ENCODE measurements at regions not wholly inside any gene's neighbourhood (a gene's known extent, or its start where the extent isn't known, plus 50 kb on each side); places are given as distances from the start of the nearest gene placed in this dataset.

- no peak for DNase-seq (ENCODE audit: low spot score)
- Mint-ChIP-seq H3K4me3 (no peak overlapping the region), H3K9me3 (no peaks in the 10 kb centered on the region), H3K4me1 (ENCODE audit: low read depth) (no peaks in the 10 kb centered on the region), H3K27ac (no peak overlapping the region), H3K27me3 (ENCODE audit: insufficient read depth) (peaks cover 2% of the 10 kb centered on the region), H3K36me3 (ENCODE audit: low read depth) (no peaks in the 10 kb centered on the region)
- intact Hi-C loops (cut with micrococcal nuclease), result no loop called here
Observed at GRCh38 chr5:161098516-161098915, 246.5 kb upstream of the ATP10B start.

GRCh38 chr5:161096581-161096980 lies 244.6 kb upstream of the ATP10B start:
- H3K36me3 Mint-ChIP-seq (ENCODE audit: low read depth), result no peaks in the 10 kb centered on the region
- intact Hi-C loops (cut with micrococcal nuclease), result no loop called here
- DNase-seq (ENCODE audit: low spot score), result no peak
- no peak overlapping the region for H3K4me3 Mint-ChIP-seq
- H3K4me1 Mint-ChIP-seq (ENCODE audit: low read depth), result no peaks in the 10 kb centered on the region
- H3K27me3 Mint-ChIP-seq (ENCODE audit: insufficient read depth), result peaks cover 2% of the 10 kb centered on the region
- H3K27ac Mint-ChIP-seq, result no peak overlapping the region
- no peaks in the 10 kb centered on the region for H3K9me3 Mint-ChIP-seq

- intact Hi-C loops (cut with micrococcal nuclease), result no loop called here
- H3K27me3 Mint-ChIP-seq (ENCODE audit: insufficient read depth), result no peaks in the 10 kb centered on the region
- H3K36me3 Mint-ChIP-seq (ENCODE audit: low read depth), result no peaks in the 10 kb centered on the region
- no peak overlapping the region for H3K4me3 Mint-ChIP-seq
- DNase-seq (ENCODE audit: low spot score), result no peak
- H3K9me3 Mint-ChIP-seq, result no peaks in the 10 kb centered on the region
- no peak overlapping the region for H3K27ac Mint-ChIP-seq
- no peaks in the 10 kb centered on the region for H3K4me1 Mint-ChIP-seq (ENCODE audit: low read depth)
Observed at GRCh38 chr5:161095953-161096352, 243.9 kb upstream of the ATP10B start.

DNA sequence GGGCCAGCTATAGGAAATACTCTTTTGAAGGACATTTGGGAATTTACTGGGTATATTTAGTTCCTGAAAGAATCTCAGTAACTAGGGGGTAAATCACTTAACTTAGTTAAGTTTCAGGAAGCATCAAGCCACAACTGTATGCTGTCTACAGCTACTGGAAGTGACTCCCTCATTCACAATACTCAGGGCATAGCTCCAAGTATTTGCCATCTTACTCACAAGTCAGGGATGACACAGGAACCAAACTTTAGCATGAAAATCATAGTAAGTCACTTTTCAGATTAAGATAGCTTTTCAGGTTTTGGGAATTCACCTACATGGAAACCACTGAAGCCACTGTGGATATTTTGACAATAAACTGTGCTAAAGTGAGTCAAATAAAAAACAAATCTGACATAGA lies 242.4 kb upstream of the ATP10B start:
- no peak overlapping the region for H3K27ac Mint-ChIP-seq
- H3K9me3 Mint-ChIP-seq, result no peaks in the 10 kb centered on the region
- DNase-seq (ENCODE audit: low spot score), result no peak

DNA sequence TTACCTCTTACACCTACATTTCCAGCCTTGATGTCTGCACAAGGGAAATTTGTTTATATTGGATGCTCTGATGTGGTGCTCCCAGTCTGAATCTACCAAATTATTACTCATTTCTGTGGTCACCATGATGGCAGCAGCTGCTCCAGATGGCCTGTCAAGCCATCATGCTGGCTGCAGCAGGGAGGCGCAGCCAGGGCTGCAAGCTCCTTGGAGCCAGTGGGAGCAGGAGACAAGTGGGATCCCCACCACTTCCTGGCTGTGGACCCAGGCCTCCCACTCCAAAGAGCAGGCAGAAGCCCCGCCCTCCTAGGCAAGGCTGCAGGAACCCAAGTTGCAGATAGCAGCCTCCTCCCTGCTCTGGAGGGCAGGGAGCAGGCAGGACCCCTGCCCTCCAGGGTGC lies 241.1 kb upstream of the ATP10B start:
- DNase-seq (ENCODE audit: low spot score), result no peak
- Mint-ChIP-seq H3K36me3 (ENCODE audit: low read depth) (no peaks in the 10 kb centered on the region), H3K4me1 (ENCODE audit: low read depth) (no peaks in the 10 kb centered on the region), H3K27ac (no peak overlapping the region), H3K9me3 (no peaks in the 10 kb centered on the region), H3K4me3 (no peak overlapping the region), H3K27me3 (ENCODE audit: insufficient read depth) (no peaks in the 10 kb centered on the region)
- intact Hi-C loops (cut with micrococcal nuclease), result no loop called here

More for the DNA sequence above, 242.4 kb upstream of the ATP10B start:
- Mint-ChIP-seq H3K27me3 (ENCODE audit: insufficient read depth) (no peaks in the 10 kb centered on the region), H3K4me1 (ENCODE audit: low read depth) (no peaks in the 10 kb centered on the region), H3K36me3 (ENCODE audit: low read depth) (no peaks in the 10 kb centered on the region), H3K4me3 (no peak overlapping the region)
- intact Hi-C loops (cut with micrococcal nuclease), result no loop called here

- intact Hi-C loops (cut with micrococcal nuclease), result no loop called here
- Mint-ChIP-seq H3K27me3 (ENCODE audit: insufficient read depth) (no peaks in the 10 kb centered on the region), H3K27ac (no peak overlapping the region), H3K4me3 (no peak overlapping the region), H3K4me1 (ENCODE audit: low read depth) (no peaks in the 10 kb centered on the region), H3K36me3 (ENCODE audit: low read depth) (no peaks in the 10 kb centered on the region), H3K9me3 (no peaks in the 10 kb centered on the region)
- DNase-seq (ENCODE audit: low spot score), result no peak
Observed at GRCh38 chr5:161089569-161089968, 237.6 kb upstream of the ATP10B start.

DNA sequence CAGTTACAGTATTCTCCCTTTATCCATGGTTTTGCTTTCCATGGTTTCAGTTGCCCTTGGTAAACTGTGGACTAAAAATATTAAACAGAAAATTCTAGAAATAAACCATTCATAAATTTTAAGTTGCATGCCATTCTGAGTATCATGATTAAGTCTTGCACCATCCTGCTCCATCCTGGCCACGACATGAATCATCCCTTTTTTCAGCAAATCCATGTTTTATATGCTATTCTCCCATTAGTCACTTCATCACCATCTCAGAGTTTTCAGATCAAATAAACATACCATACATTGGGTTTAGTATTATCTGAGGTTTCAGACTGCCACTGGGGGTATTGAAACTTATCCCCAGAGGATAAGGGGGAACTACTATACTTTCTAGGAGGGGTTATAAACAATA lies 234.4 kb upstream of the ATP10B start:
- H3K4me3 Mint-ChIP-seq, result no peak overlapping the region
- no peaks in the 10 kb centered on the region for H3K36me3 Mint-ChIP-seq (ENCODE audit: low read depth)
- intact Hi-C loops (cut with micrococcal nuclease), result no loop called here
- DNase-seq (ENCODE audit: low spot score), result no peak
- no peaks in the 10 kb centered on the region for H3K27me3 Mint-ChIP-seq (ENCODE audit: insufficient read depth)
- H3K4me1 Mint-ChIP-seq (ENCODE audit: low read depth), result no peaks in the 10 kb centered on the region
- H3K9me3 Mint-ChIP-seq, result no peaks in the 10 kb centered on the region
- no peak overlapping the region for H3K27ac Mint-ChIP-seq

DNA sequence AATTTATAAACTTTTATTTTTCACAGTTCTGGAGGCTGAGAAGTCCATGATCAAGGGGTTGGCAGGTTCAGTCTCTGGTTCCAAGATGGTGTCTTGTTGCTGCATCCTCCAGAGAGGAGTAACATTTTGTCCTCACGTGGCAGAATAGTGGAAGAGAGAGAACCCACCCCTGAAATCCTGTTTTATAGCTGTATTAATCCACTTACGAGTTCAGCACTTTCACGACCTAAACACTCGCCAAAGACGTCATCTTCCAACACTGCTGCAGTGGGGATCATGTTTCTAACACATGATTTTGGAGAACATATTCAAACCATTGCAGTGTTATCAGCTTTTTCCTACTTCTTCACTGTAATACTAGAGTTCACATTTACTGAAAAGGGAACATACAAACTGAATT lies 233.0 kb upstream of the ATP10B start:
- Mint-ChIP-seq H3K36me3 (ENCODE audit: low read depth) (no peaks in the 10 kb centered on the region), H3K9me3 (no peaks in the 10 kb centered on the region), H3K27me3 (ENCODE audit: insufficient read depth) (no peaks in the 10 kb centered on the region), H3K4me3 (no peak overlapping the region), H3K27ac (no peak overlapping the region), H3K4me1 (ENCODE audit: low read depth) (no peaks in the 10 kb centered on the region)
- no peak for DNase-seq (ENCODE audit: low spot score)
- intact Hi-C loops (cut with micrococcal nuclease), result no loop called here

DNA sequence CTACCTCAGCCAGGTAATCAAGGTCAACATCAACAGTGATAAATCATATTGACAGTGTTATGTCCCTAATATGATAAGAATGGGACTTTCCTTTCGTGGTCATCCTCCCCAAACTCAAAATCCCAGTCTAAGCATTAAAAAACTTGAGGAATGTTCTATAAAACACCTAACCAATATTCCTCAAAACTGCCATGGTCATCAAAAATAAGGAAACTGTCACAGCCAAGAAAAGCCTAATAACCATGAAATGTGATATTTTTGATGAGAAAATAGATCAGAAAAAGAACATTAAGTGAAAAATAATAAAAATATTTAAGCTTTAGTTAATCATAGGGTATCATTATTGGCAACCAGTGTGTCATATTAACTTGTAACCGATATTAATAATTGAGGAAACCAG lies 232.1 kb upstream of the ATP10B start:
- Mint-ChIP-seq H3K9me3 (no peaks in the 10 kb centered on the region), H3K4me1 (ENCODE audit: low read depth) (no peaks in the 10 kb centered on the region), H3K36me3 (ENCODE audit: low read depth) (no peaks in the 10 kb centered on the region), H3K27ac (no peak overlapping the region), H3K27me3 (ENCODE audit: insufficient read depth) (no peaks in the 10 kb centered on the region), H3K4me3 (no peak overlapping the region)
- intact Hi-C loops (cut with micrococcal nuclease), result no loop called here
- DNase-seq (ENCODE audit: low spot score), result no peak

DNA sequence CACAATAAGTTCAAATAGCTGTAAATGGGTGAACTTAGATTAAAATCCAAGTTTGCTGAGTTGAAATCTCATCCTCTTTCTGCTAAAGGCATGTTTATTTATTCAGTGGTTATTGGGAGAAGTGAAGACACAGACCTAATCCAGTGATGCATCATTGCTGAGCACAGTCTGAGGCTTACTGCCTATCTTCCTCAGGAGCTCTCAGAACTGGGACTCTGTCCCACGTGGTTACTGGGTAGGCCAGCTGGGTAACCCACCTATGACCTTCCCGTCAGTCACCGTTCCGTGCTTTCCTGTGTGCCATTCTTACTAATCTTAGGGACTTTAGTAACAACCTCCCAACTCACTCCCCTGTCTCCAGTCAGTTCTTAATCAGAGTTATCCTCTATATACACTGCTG lies 226.8 kb upstream of the ATP10B start:
- no peak overlapping the region for H3K27ac Mint-ChIP-seq
- H3K9me3 Mint-ChIP-seq, result no peaks in the 10 kb centered on the region
- intact Hi-C loops (cut with micrococcal nuclease), result no loop called here
- H3K4me3 Mint-ChIP-seq, result no peak overlapping the region
- no peaks in the 10 kb centered on the region for H3K4me1 Mint-ChIP-seq (ENCODE audit: low read depth)
- H3K27me3 Mint-ChIP-seq (ENCODE audit: insufficient read depth), result no peaks in the 10 kb centered on the region
- H3K36me3 Mint-ChIP-seq (ENCODE audit: low read depth), result no peaks in the 10 kb centered on the region
- DNase-seq (ENCODE audit: low spot score), result no peak

DNA sequence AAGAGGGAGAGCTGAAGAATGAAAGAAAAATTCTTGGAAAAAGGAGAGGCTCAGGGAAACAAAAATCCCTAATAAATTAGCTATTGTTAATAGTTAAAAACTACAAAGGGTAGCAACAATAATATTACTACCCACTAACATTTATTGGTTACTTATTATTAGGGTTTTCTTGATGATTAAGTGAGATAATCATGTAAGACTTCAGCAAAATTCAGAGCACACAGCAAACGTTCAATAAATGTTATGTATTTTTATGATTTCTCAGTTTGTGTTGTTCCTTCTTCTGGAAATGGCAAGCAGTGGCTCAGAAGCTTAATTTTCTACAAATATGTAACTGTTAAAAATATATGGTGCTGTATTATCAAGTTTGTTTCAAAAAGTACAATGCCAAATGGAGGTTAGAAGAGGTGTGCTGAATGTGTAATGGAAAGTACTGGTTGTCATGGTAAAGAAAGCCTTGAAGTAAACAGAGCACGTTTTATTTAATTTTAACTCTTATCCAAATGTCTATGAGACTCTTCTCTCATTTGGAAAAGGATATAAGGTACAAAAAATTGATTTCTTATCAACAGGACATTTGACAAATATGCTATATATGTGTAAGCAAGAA lies 226.0 kb upstream of the ATP10B start:
- H3K4me3 Mint-ChIP-seq, result no peak overlapping the region
- no peak for DNase-seq (ENCODE audit: low spot score)
- intact Hi-C loops (cut with micrococcal nuclease), result no loop called here
- H3K27me3 Mint-ChIP-seq (ENCODE audit: insufficient read depth), result no peaks in the 10 kb centered on the region
- no peaks in the 10 kb centered on the region for H3K4me1 Mint-ChIP-seq (ENCODE audit: low read depth)
- H3K27ac Mint-ChIP-seq, result no peak overlapping the region
- no peaks in the 10 kb centered on the region for H3K9me3 Mint-ChIP-seq
- H3K36me3 Mint-ChIP-seq (ENCODE audit: low read depth), result no peaks in the 10 kb centered on the region

- no peaks in the 10 kb centered on the region for H3K4me1 Mint-ChIP-seq (ENCODE audit: low read depth)
- no peak overlapping the region for H3K4me3 Mint-ChIP-seq
- H3K27ac Mint-ChIP-seq, result no peak overlapping the region
- no peaks in the 10 kb centered on the region for H3K36me3 Mint-ChIP-seq (ENCODE audit: low read depth)
- DNase-seq (ENCODE audit: low spot score), result no peak
- H3K9me3 Mint-ChIP-seq, result no peaks in the 10 kb centered on the region
- no peaks in the 10 kb centered on the region for H3K27me3 Mint-ChIP-seq (ENCODE audit: insufficient read depth)
- intact Hi-C loops (cut with micrococcal nuclease), result no loop called here
Observed at GRCh38 chr5:161077496-161077895, 225.5 kb upstream of the ATP10B start.

DNA sequence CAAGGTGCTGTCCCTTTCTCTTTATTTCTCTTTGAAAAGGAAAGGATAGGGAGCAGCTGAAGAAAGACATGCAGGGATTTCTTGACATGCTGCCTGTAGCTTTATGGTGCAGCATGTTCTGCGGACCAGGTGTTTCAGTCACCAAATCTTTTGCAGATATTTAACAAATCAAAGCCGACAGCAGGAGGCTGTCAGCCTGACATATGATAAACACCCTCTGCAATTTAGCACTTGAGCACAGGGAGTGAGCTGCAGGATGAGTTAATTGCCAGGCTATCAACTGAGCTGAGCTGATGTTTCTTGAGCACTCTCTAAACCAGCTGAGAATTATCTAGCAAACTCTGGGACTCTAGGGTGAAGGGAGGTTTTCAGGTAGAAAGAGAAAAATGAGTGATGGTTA lies 212.8 kb upstream of the ATP10B start:
- Mint-ChIP-seq H3K4me1 (ENCODE audit: low read depth) (no peaks in the 10 kb centered on the region), H3K36me3 (ENCODE audit: low read depth) (no peaks in the 10 kb centered on the region), H3K4me3 (no peak overlapping the region), H3K27ac (no peak overlapping the region), H3K9me3 (no peaks in the 10 kb centered on the region), H3K27me3 (ENCODE audit: insufficient read depth) (peaks cover 2% of the 10 kb centered on the region)
- intact Hi-C loops (cut with micrococcal nuclease), result no loop called here
- DNase-seq (ENCODE audit: low spot score), result no peak

DNA sequence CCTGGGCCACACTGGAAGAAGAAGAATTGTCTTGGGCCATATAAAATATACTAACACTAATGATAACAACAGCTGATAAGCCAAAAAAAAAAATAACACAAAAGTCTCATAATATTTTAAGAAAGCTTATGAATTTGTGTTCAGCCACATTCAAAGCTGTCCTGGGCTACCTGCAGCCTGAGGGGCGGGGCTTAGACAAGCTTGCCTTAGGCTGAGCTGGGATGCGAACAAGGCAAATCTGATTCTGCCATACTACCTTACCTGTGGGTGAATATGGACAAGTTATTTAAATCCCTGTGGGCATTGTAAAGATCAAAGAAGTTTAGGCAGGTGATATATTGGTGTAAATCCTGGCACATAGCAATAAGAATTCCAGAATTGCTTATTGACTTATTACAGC lies 212.3 kb upstream of the ATP10B start:
- H3K36me3 Mint-ChIP-seq (ENCODE audit: low read depth), result no peaks in the 10 kb centered on the region

More for the DNA sequence above, 212.3 kb upstream of the ATP10B start:
- intact Hi-C loops (cut with micrococcal nuclease), result no loop called here
- peaks cover 2% of the 10 kb centered on the region for H3K27me3 Mint-ChIP-seq (ENCODE audit: insufficient read depth)
- no peak overlapping the region for H3K4me3 Mint-ChIP-seq
- no peak overlapping the region for H3K27ac Mint-ChIP-seq
- no peak for DNase-seq (ENCODE audit: low spot score)
- H3K4me1 Mint-ChIP-seq (ENCODE audit: low read depth), result no peaks in the 10 kb centered on the region
- no peaks in the 10 kb centered on the region for H3K9me3 Mint-ChIP-seq
